GM21367 (cell line): ENCODE measurements at regions not wholly inside any gene's neighbourhood (a gene's known extent, or its start where the extent isn't known, plus 50 kb on each side); places are given as distances from the start of the nearest gene placed in this dataset.

Source experiments
- ATAC-seq: cut with Tn5 transposase; IDR thresholded peaks from one replicate; pipeline ENCODE4 v1.9.1; 2021; ENCODE audit not compliant: unreplicated experiment

DNA sequence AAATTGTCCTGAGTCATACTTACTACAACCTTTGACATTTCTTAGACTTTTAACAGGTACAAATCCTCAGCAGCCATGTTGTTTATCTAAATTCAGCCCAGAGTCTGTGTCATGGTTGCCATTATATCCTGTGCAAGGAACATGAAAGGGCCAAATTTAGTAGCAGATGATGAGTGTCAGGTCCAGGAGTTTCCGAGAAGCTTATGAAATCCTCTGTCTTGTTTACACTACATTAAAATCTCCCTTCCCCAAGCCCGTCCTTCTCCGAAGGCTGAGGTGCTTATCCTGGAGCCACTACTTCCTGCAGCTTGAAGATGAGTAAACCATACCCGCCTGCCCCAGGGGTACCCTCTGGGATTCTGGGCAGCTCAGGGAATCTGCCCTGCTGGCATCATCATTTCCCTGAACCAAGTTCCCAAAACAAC lies 102.6 kb upstream of the SERP2 start:
- ATAC-seq: no peak

DNA sequence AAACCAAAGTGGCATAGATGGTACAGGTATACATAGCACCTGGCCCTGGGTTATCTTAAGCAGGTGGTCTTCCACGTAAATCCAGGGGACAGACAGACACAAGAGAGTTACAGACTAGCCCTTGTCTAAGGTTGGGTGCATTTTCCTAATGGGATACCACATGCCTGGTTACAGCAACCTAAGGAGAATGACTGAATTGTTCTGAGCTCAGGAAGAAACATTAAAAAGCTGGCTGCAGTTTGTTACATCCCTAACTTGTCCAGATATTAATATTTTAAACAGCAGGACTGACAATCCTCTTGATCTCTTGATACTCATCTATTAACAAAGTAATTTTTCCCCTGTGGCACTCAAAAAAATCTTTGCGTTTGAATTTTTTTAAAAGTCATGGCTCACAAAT lies 102.2 kb upstream of the SERP2 start:
- no peak for ATAC-seq

DNA sequence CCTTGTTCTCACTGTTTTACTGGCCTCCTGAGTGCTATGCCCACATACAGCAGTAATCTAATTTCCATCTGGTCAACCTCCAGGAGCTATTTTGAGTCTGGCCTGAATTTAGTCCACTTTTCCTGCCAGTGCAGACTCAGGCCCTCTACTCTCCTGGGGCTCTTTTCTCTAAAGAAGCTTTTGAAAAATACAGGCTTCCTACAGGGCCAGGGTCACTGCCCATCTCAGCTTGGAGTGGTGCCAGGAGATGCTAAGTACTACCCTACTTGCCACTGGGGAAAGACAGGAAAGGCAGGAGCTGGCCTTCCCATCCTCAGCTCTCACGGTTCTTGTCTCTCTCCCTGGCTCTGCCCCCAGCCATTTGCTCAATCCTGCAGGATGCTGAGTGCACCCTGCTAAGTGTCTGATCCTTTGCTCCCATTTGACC lies 101.7 kb upstream of the SERP2 start:
- ATAC-seq: no peak

DNA sequence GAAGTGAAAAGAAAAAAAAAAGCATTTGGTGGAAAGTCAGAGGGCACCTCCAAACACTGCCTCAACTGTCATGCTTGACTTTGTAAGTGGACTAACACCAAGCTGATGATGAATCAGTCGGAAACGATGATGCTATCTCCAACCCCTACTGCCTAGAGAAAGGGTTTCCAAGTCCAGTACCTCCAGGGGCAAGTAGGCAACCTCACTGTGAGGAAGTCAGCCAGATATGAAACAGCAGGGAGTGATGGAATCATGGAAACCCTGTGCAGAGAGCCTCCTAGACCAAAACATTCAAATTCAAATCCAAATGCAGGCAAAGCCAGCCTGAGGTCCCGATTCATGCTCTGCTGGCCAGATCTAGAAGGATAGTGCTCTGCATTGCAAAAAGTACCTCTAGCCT lies 100.9 kb upstream of the SERP2 start:
- no peak for ATAC-seq

DNA sequence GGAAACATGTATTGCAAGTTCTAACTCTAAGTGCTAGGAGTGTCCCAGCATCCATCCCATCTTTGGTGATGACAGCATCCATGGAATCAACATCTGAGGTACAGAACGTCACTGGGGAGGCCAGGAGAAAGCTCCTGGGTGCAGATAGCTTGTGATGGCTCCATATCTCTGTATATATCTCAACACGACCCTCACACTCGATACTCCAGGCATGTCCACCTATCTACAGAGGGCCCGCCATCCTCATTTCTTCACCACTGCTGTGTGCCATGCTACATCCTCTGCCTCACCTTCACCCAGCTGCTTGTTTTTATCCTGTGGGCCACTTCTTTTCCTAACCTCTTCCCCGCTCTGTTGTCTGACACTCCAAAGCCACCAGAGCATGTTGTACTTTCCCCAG lies 100.4 kb upstream of the SERP2 start:
- ATAC-seq: no peak

DNA sequence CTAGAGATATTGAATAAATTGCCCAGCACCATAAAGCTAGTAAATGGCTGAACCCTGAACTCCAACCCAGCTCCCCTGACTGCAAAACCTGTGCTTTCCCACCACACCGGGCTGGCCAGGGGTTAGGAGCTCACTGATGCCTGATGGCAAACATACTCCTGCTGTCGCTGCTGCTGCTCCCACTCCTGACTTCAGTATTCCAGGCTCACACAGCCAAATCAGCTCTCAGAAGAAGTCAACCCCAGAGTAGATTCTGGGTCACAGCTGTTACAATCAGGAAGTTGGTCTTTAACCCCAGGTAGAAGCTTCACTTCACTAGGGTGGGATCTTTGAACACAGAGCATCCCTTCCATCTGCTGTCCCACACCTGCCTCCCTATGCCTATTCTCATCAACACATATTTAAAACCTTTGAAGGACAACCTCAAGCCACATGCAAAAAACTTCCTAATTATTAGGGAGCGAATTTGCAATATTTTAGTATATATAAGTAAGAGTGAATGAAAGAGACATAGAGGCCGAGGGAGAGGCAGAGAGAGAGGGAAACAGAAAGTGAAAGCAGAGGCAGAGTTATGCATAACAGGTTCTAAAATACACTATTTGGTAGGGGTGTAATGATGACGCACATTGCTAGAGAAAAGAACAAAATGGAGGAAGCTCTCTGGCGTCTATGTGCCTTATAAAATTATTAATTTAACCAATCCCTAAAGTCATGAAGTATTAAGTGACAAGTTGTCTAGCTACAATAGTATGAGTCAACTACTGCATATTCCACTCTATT lies 99.4 kb upstream of the SERP2 start:
- ATAC-seq: peak; percentile 83

DNA sequence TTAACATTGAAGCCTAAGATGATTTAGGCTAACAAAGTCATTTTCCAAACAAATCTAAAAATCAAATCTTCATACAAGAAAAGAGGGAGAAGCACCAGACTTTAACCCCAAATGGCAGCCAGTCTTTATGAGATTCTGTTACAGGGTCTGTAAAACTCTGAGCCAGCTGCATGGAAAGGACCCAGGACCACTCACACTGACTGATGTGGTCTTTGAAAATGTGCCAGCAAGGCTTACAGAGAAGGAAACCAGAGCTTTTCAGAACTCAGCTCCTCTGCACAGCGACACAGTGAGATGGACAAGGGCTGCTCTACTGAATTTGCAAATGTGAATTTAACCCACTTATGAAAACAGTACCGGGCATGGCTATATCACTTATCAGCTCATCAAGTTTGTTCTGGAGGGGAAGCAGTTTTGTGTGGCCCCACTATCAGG lies 98.8 kb upstream of the SERP2 start:
- no peak for ATAC-seq

DNA sequence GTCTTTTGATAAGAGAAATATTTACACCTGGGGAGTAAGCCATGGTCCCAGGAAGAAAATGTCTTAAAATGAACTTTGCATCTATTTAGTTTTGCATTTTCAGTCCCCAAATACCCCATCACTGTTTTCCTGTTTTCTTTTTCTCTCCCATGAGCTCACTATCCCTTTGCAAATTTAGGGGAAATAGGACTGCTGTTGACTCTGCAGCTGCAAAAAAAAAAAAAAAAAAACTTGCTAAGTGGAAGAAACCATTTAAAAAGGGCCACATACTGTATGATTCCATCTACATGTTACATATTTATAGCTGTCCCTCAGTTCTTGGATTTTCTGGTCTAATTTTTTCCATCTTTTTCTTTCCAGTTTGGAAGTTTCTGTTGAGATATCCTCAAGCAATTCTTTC lies 98.2 kb upstream of the SERP2 start:
- no peak for ATAC-seq

DNA sequence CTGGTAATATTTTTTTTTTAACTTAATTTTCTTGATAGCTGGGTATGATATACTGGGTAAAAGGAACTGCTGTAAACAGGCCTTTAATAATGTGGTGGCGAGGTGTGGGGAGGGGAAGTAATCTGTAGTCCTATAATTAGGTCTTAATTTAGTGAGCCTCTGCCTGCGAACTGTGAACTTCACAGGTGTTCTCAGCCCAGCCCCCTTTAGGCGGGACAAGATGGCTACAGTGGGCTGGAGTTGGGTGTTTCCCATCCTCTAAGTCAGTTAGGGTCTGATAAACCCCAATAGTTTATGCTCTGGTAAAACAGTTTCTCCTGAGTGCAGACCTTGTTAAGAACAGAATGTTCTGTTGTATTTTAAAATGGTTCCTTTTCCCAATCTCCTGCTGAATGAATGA lies 97.6 kb upstream of the SERP2 start:
- ATAC-seq: no peak

DNA sequence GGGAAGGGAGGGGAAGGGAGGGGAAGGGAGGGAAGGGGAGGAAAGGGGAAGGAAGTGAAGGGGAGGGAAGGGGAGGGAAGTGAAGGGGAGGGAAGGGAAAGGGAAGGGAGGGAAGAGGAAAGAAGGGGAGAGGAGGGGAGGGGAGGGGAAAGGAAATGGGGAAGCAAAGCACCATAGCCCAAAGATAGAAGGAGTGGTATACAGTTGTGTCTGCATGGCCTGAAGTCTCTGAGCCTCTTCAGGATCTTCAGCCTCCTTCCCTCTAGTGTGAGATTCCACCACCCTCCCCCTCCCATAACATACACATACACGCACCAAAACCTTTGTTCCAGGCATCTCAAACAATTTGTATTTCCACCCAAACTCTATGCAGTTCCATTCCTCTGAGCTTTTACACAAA lies 96.2 kb upstream of the SERP2 start:
- ATAC-seq: no peak

DNA sequence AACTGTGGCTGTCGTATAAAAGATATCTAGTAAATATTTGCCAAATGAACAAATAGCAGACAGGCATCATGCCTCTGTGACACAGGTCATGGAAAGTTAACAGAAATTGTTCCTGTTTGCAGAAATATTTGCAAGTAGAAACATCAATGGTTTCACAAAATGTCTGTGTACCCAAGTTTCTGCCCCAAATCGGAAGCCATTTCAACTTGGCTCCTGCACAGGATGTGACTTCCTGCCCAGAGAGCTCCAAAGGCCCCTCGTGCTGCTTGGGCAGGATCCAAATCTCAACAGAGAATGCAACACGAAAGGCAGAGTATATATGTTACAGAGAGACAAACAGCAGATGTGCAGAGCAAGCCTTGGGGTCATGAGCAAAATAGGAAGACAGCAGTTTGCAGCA lies 95.5 kb upstream of the SERP2 start:
- no peak for ATAC-seq

DNA sequence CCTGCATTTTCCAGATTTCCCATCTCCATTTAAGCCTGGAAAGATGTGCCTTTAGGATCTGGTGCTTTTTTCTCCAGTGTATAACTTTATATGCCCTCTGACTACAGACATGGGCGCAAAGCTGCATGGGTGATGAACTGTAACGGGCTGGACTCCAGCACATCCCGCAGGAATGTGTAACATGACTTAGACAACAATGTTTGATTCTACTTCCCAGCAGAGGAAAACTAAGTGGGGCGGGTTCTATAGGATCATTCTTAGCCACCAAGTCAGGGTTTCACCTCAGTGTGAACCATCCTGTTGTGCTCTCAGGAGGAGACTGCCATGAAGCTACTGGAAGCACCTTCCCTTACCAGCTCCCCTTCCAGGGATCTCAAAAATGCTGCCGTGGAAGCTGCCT lies 93.2 kb upstream of the SERP2 start:
- no peak for ATAC-seq

DNA sequence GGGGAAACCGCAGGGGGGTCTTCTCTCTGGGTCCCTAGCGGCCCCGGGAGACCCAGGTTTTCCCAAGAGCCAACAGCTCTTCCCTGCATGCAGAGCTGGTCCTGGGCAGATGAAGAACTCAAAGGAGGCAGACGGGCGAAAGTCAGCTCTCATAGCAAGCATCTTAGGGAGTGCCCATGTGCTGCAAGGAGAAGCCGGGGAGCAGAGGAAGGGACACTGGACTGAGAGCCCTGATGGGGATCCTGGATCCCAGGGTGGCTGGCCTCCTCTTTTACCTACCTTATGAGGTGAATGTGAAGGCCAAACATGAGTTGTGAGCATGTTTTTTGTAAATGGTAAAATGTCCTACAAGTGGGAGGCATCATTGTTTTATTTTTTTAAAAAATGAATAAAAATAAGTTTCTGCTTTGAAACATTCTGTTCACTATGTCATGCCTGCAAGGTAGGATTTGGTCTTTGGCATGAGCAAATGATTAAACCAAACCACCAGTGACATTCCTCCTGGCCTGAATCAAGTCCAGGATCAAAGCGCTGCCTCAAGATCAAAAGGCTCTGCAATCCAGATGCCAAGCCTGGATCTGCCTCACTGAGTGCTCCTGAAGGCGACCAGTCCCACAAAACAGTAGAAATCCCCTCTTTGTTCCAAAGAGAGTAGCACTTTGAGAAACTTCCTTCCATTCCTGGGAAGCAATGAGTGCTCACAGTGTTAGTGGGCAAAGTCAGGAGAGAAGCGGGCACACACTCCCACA lies 92.2 kb upstream of the SERP2 start:
- ATAC-seq: no peak

DNA sequence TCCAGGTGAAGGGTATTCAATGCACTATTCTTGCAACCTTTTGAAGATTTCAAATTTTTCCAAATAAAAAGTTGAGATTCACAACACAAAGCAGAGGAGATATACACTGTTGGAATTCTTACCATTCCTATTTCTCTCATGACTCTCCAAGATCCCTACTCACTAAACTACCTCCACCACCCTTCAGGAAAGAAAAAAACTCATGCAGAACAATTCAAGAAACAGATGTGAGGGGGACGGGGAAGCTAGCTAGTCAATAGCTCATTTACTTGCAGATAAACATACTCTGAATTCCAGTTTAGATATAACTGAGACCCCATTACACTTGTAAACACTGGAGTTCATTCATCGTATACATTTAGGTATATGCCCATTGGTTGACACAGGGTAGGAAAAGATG lies 90.0 kb upstream of the SERP2 start:
- ATAC-seq: no peak

DNA sequence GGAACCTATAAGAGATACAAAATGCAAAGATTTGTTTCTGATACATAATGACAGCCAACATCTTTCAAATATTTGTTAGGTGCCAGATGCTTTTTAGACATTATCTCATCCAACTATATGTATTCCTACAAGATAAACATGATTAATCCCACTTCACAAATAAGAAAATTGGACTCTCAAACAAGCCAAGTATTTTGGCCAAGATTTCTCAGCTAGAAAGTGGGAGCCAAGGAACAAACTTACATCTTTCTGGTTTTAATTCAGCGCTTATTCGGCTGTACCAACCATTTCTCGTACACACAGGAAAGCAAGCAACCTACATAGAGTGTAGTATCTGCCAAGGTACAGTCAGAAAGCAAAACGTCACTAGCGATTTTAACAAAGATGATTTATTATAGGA lies 85.7 kb upstream of the SERP2 start:
- ATAC-seq: no peak

DNA sequence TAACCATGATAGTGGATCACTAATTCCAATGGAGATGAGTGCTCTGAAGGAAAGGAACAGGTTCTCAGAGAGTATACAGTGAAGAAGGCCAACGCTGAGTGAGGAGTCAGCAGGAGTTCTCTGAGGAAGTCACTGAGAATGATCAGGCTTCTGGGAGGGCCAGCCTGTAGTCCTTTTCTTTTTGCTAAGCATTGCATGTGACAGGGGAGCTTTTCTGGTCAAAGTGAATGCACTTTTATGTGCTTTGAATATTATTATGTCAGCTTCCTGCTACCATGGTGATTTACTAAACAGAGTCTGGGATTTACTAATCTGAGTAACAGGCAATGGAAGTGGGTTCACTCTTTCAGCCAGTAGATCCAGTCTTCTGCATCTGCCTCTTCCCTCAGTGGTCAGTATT lies 81.1 kb upstream of the SERP2 start:
- ATAC-seq: no peak

DNA sequence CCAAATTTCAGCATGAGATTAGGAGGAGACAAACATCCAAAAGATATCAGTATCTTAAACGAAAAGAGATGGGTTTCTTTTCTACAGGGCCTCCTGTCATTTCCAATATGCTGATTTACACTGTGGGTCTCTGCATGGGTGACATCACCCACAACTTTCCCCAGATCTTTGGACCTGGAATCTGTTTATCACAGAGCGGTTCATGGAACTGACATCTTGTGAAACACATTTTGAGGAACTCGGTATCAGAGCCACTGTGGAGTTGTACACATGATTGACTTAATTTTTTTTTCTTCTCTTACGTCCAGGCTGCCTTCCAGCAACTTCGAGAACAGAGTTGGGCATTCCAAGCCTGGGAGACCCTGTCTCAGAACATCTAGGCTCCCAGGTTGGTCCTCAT lies 80.2 kb upstream of the SERP2 start:
- ATAC-seq: no peak

DNA sequence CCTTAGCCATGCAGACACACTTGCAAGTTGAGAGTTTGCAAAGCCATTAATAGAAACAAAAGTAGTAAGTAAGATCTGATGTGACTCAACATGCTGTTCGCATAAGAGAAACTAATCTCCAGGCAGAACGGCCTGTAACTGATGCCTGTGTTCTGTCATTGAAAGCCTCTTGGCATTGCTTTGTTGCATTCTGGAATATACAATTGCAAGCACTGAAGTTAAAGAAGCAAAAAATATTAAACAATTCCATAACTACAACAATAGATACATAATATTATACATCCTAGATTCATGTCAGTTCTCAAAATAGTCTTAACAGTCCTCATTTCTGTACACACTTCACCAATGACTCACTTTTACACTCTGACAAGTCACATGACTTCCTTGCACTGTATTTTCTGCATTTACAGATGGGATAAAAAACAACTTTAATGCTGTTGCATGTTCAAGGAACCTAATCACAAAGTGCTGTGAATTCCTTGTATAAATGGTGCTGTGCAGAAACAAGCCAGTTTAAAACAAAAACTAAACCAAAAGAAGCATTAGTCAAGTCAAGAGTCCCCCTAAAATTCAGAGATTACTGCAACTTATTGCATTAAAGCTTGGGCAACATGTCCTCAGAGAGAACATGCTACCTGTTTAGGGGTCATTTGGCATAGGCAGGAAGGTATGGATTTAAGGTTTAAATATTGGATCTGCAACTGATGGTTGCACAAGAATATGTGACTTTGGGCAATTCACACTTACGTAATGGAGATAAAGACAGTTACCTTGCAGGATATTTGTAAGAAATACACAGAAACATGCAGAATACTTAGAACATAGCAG lies 79.5 kb upstream of the SERP2 start:
- ATAC-seq: no peak

DNA sequence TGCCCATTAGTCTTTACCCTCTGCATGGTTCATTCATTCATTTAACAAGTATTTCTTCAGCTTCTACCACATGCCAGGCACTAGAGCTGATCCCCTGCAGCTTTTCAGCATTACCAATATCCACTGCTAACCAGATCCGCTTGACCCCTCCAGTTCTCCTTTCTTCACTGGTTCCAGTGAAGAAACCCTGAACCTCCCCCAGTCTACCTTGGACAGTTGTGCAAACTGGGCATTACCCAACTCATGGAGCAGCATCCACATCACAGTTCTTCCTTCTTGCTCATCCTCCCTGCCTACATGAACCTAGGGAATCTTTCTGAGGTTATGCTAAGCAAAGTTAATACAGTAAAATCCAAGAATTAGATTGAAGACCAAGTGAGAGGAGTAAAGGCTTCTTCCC lies 78.7 kb upstream of the SERP2 start:
- no peak for ATAC-seq

DNA sequence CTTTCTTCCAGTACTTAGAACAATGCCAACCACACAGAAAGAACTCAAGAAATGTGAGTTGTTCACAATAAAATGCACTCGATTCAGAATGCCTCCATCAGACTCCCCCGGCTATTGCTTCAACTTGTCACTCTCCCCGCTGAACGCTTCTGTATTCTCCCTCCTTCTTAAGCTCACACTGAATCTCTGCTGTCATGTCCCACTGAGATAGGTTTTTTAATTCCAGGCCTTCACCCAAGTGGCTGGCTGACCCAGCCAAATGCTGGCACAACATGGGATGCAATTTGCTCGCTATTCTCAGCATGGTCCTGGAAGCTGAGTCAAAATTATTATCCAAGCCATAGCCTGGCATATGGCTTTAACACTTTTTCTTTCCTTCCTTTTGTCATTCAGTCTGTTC lies 76.8 kb upstream of the SERP2 start:
- no peak for ATAC-seq

DNA sequence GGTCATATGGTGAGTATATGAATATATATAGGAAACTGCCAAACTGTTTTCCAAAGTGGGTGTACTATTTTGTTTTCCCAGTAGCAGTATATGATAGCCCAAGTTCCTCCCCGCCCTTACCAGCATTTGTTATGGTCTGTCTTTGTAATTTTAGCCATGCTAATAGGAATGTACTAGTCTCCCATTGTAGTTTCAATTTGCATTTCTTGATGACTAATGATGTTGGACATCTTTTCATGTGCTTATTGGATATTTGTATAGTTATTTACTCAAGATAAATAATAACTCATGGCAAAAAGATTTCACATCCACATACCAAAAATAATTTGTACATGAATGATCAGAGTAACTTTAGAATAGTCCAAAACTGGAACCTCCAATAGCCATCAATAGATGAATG lies 75.3 kb upstream of the SERP2 start:
- no peak for ATAC-seq
